AG09319 (cell line): ENCODE measurements at regions not wholly inside any gene's neighbourhood (a gene's known extent, or its start where the extent isn't known, plus 50 kb on each side); places are given as distances from the start of the nearest gene placed in this dataset.

Experiments used
- DNase-seq: peaks from one replicate; pipeline ENCODE4 v3.0.0-alpha.2; 2010; ENCODE audit warnings: low read depth; ENCODE audit errors: extremely low read depth
- TF ChIP-seq, protein P1 (sequence below): IDR thresholded peaks from 2 replicates; pipeline ENCODE4 v1.5.1; 2011; ENCODE audit warnings: low read depth, mild to moderate bottlenecking, inconsistent platforms, low read length, moderate library complexity

DNA sequence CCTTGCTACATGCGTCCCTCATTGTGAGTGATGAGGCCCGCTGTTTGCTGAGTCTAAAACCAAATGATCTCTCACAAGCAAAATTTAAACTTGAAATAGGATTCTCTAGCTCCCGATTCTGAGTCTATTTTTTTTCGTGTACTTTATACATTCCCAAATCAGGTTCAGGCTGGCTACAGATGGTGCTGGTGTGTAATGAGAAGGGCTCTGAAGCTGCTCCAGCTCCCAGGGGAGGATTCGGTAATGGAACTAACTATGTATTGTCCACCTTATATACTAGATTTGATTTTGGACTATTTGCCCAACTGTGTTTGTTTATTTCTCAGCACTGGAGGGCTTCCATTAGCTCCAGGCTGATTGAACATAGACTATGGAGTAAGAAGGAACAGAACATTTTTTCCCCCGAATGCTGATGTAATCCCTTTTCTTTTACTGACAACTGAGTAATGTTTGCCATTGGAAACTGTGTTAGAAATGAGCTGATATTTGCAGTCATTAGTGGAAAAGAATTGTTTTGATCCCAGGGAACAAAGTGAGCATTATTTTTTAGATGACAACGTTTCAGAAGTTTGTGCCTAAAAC lies 274.0 kb upstream of the FIGN start:
- no peak for DNase-seq
- TF ChIP-seq, protein P1, sequence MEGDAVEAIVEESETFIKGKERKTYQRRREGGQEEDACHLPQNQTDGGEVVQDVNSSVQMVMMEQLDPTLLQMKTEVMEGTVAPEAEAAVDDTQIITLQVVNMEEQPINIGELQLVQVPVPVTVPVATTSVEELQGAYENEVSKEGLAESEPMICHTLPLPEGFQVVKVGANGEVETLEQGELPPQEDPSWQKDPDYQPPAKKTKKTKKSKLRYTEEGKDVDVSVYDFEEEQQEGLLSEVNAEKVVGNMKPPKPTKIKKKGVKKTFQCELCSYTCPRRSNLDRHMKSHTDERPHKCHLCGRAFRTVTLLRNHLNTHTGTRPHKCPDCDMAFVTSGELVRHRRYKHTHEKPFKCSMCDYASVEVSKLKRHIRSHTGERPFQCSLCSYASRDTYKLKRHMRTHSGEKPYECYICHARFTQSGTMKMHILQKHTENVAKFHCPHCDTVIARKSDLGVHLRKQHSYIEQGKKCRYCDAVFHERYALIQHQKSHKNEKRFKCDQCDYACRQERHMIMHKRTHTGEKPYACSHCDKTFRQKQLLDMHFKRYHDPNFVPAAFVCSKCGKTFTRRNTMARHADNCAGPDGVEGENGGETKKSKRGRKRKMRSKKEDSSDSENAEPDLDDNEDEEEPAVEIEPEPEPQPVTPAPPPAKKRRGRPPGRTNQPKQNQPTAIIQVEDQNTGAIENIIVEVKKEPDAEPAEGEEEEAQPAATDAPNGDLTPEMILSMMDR, result no peak

DNA sequence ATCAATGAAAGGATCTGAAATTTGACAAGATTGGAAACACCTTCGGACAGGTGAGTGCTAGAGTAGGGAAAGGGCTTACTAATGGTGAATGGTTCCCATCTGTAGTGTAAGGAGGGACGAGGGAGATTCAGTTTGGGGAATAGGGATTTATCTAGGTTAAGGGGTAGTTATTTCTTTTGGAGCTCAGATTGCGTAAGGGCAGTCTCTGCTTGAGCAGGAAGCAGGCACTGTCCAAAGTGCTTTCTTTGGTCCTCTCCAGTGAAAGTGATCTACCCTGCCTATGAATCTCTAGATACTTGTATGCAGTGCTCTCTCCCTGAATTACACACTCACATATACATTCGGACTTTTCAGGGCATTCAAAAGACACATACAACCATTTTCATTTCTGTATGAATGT lies 272.9 kb upstream of the FIGN start:
- no peak for DNase-seq
- TF ChIP-seq, protein P1, result no peak

DNA sequence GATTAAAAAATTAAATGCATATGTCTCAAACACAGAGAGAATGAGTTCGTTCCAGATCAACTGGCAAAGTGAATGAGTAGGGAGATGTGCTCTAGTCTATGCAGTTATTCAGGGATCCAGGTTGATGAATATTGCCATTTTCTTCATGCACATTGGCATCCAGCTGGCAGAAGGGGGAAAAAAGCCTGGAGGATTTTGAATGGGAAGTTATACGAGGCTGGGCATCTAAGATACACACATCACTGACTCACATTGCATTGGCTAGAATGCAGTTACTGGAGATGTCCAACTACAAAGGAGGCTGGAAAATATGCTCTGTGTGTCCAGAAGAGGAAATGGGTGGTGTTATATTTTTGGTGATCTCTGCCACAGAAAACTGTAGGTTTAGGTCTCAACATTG lies 270.9 kb upstream of the FIGN start:
- TF ChIP-seq, protein P1, result no peak
- DNase-seq, result no peak

DNA sequence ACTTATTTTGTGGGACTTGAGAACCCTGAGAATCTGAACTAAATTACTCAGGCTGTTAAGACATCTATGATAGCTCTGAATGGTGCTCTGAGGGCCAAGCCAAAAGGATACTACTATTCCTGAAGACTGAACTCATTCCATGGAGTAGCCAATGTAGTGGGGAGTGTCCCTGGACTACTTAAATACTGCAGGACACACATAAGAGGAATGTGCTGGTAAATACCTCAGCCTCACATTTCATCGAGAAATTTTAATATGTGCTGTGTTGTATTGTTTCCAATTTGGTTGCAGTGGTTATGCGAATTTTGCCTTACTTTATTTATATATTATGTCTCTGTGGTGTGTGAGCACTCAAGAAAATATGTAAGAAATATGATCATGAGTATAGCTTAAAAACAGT lies 264.4 kb upstream of the FIGN start:
- no peak for DNase-seq
- TF ChIP-seq, protein P1, result no peak

DNA sequence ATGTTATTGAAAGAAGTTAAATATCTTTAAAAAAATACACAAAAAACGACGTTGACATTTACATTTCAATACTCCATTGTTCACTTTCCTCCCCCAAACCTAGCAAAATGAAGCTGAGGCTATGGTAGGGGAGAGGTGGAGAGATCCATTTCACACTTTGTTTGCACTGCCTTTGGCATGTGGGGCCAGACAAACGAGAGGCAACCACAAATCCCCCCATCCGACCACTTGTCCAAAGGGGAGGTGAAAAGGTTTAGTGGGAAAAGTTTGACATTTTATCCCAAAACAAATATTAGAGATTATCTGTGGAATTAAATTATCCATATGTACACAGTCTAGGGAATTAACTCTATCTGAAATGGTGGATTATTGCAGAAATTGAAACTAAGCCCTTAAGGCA lies 261.7 kb upstream of the FIGN start:
- no peak for DNase-seq
- TF ChIP-seq, protein P1, result no peak

DNA sequence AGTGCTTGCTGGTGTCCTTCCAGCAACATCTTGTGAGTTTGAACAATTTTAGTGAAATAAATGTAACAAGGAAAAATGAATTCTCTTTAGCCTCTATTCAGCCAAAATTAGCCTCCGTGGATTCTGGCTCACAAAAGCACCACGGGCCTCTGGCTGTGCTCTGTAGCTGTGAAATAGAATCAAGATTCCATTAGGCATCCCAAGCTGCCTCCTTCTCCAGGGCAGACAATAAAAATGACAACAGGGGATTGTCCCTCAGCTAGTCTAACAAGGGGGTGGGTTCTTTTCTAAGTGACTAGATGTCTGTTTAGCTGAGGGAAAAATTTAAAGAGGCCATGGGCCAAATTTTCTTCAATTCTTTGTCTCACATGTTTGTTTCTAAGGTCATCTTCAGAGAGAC lies 254.7 kb upstream of the FIGN start:
- no peak for DNase-seq
- TF ChIP-seq, protein P1, result no peak

DNA sequence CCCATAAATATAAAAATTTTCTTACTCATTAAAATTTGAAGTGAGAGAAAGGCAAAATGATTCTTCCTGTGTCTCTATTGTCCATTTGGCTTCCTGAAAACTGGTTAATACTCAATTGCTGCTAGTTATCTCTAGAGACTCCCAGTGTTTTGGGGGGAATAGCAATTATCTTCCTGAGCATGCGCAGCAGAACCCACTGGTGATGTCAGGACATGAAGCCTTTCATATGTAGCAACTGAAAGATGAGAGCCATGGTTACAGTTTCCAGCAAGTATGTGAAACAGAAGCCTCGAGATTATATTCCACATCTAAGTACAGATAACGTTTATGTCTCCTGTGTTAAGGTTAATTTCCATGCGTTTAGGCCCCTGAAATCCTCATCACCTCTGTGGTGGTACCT lies 254.3 kb upstream of the FIGN start:
- TF ChIP-seq, protein P1, result no peak
- no peak for DNase-seq
